ENCODE measurements at regions not wholly inside any gene's neighbourhood (a gene's known extent, or its start where the extent isn't known, plus 50 kb on each side); places are given as distances from the start of the nearest gene placed in this dataset.

- no peak for TF ChIP-seq CTCF (IDR thresholded peaks at IDR 0.05)
- TF ChIP-seq POLR2A (IDR thresholded peaks at IDR 0.05), result no peak
- no peak for TF ChIP-seq POLR2AphosphoS5 (IDR thresholded peaks at IDR 0.05)
- no peak for TF ChIP-seq EP300 (IDR thresholded peaks at IDR 0.05)
These were observed 86.8 kb downstream of the TEX35 start for GRCh38 chr1:178599745-178600144.

All from gastroesophageal sphincter (tissue), 3 donors.